CD4-positive, alpha-beta T cell (primary cell): ENCODE measurements at regions not wholly inside any gene's neighbourhood (a gene's known extent, or its start where the extent isn't known, plus 50 kb on each side); places are given as distances from the start of the nearest gene placed in this dataset.
A peak's percentile ranks its signal among the peaks of the same experiment; 100 is the strongest.

ENCODE experiments used
- ATAC-seq: fragments of 200-7000 bp; cut with Tn5 transposase; one replicate; pipeline ENCODE4 v1.10.0; 2022; ENCODE audit warnings: mild to moderate bottlenecking; ENCODE audit not compliant: poor library complexity
- CTCF ChIA-PET: fragments of 350-600 bp; sonication (Branson Sonifier 250); formaldehyde crosslinking; loops from one replicate; lab custom pipeline; 2021; ENCODE audit warnings: antibody characterized with exemption, inconsistent platforms; lab: Charles Lee
- POLR2A ChIA-PET: fragments of 350-600 bp; sonication (Branson Sonifier 250); formaldehyde crosslinking; loops from one replicate; lab custom pipeline; 2021; ENCODE audit warnings: antibody characterized with exemption, inconsistent platforms; lab: Charles Lee
- DNase-seq, 14 experiments: peaks; one replicate each; pipeline ENCODE4 v3.0.0-alpha.2; 2013 to 2020; ENCODE audit warnings: mixed read lengths in 2 of 14
- H3K27ac ChIP-seq, 2 donors: one replicate each; pipeline versions ENCODE4 v1.5.1 to v1.7.0; 2013; ENCODE audit warnings: low read length in 2 of 2, low read depth in 1 of 2, mild to moderate bottlenecking in 1 of 2
- H3K27me3 ChIP-seq, 2 experiments: 1 replicate in 1 of 2; 2 replicates in 1 of 2; pipeline versions ENCODE4 v1.6.1 to v1.7.0; 2013; ENCODE audit warnings: low read length in 2 of 2, control low read depth in 1 of 2, mild to moderate bottlenecking in 1 of 2, moderate library complexity in 1 of 2; ENCODE audit not compliant: insufficient read depth in 2 of 2, control insufficient read depth in 1 of 2
- H3K36me3 ChIP-seq: one replicate; pipeline ENCODE4 v1.6.1; 2013; ENCODE audit warnings: low read length, control low read depth; ENCODE audit not compliant: insufficient read depth
- H3K4me1 ChIP-seq: one replicate; pipeline ENCODE4 v1.6.1; 2013; ENCODE audit warnings: low read length, control low read depth; ENCODE audit not compliant: insufficient read depth
- H3K4me3 ChIP-seq: one replicate; pipeline ENCODE4 v1.5.1; 2013; ENCODE audit warnings: mild to moderate bottlenecking, low read length, moderate library complexity
- H3K9me3 ChIP-seq, 2 experiments: 1 replicate in 1 of 2; 2 replicates in 1 of 2; pipeline versions ENCODE4 v1.6.1 to v1.7.0; 2013; ENCODE audit warnings: low read length in 2 of 2, mild to moderate bottlenecking in 2 of 2, control low read depth in 1 of 2, moderate library complexity in 1 of 2; ENCODE audit not compliant: control insufficient read depth in 1 of 2, insufficient read depth in 1 of 2
- H3K27ac Mint-ChIP-seq: one replicate; pipeline ENCODE4 v1.8.0; 2020; ENCODE audit warnings: mixed read lengths
- H3K27me3 Mint-ChIP-seq: one replicate; pipeline ENCODE4 v1.8.0; 2021; ENCODE audit warnings: mixed read lengths
- H3K36me3 Mint-ChIP-seq: one replicate; pipeline ENCODE4 v1.8.0; 2021; ENCODE audit warnings: low read depth, mixed read lengths
- H3K4me1 Mint-ChIP-seq: one replicate; pipeline ENCODE4 v1.8.0; 2021; ENCODE audit warnings: low read depth, mixed read lengths
- H3K4me3 Mint-ChIP-seq: one replicate; pipeline ENCODE4 v1.8.0; 2020; ENCODE audit warnings: mild to moderate bottlenecking, mixed read lengths
- H3K9me3 Mint-ChIP-seq: one replicate; pipeline ENCODE4 v1.8.0; 2020; ENCODE audit warnings: mixed read lengths
- intact Hi-C, 2 experiments: fragments of 100-400 bp; cut with DNase I in 1 of 2; cut with micrococcal nuclease in 1 of 2; formaldehyde crosslinking; loops; one replicate each; pipeline versions ENCODE4 v1.15.1 to v1.9.0; 2023 to 2025; cut with DNase I, micrococcal nuclease
- TF ChIP-seq, protein P1 (sequence below): fragments of 200-600 bp; IDR thresholded peaks from one replicate; pipeline ENCODE4 v1.8.0; 2022; ENCODE audit warnings: antibody characterized with exemption, mild to moderate bottlenecking

DNA sequence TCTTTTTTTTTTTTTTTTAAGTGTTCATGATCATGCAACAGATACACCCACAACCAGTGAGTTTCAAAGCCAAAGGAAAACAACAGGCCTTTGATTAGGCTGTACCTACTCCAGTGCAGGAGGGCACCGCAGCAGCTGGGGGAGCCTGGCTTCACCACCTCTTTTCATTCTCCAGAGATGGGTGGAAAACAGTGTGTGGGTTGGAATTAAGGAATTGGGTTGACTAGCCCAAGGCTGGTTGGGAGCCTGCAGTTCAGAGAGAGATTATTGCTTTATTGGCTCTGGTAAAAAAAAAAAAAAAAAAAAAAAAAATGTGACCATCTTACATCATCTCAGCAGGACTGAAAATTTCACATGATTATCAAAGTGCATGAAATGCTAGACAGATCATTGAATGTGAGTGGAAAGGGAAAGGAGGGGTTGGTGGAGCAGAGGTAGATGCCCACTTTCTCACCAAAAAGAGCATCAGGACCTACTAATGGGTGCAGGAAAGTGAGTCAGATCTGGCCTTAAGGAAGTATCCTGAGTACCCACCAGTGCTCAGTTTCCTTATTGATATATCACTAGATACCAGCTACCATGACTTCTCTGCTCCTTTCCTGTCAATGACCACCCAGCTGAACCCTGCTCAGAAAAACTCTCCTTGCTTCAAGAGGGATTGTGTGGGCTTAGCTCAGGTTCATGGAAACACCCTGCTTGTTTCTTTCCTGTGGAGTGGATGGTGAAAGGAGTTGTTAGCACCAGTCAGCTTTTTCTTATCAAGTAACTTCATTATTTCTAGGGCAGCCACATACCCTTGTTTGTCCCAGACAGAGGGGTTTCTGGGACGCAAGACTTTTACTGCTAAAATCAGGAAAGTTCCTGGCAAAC lies 54.8 kb upstream of the DYRK2 start:
- no peaks in the 10 kb centered on the region for H3K36me3 Mint-ChIP-seq
- H3K9me3 Mint-ChIP-seq, result peaks cover 3% of the 10 kb centered on the region
- peaks cover 60% of the 10 kb centered on the region for H3K4me1 Mint-ChIP-seq
- no peaks in the 10 kb centered on the region for H3K27me3 Mint-ChIP-seq
- no peaks in the 10 kb centered on the region for H3K36me3 ChIP-seq
- CTCF ChIA-PET, result interaction anchor here (0.7 to 1.2 kb wide), 4 partner anchors 12 to 45 kb away, joined by 3 read pairs; no protein-coding TSS in a partner anchor
- no peaks in the 10 kb centered on the region for H3K9me3 ChIP-seq
- no peak overlapping the region for H3K27ac ChIP-seq
- peak overlapping the region; percentile 60 for H3K27ac Mint-ChIP-seq
- no peak for ATAC-seq
- DNase-seq, result peak in 4 of 14 experiments; percentile 2 to 23 (median 16)
- no peaks in the 10 kb centered on the region for H3K27me3 ChIP-seq
- POLR2A ChIA-PET, result interaction anchor here (0.7 to 5.5 kb wide), 6 partner anchors 14 to 80 kb away, joined by 3 to 65 read pairs (median 12); partner anchors contain the start of gene DYRK2
- TF ChIP-seq, protein P1, sequence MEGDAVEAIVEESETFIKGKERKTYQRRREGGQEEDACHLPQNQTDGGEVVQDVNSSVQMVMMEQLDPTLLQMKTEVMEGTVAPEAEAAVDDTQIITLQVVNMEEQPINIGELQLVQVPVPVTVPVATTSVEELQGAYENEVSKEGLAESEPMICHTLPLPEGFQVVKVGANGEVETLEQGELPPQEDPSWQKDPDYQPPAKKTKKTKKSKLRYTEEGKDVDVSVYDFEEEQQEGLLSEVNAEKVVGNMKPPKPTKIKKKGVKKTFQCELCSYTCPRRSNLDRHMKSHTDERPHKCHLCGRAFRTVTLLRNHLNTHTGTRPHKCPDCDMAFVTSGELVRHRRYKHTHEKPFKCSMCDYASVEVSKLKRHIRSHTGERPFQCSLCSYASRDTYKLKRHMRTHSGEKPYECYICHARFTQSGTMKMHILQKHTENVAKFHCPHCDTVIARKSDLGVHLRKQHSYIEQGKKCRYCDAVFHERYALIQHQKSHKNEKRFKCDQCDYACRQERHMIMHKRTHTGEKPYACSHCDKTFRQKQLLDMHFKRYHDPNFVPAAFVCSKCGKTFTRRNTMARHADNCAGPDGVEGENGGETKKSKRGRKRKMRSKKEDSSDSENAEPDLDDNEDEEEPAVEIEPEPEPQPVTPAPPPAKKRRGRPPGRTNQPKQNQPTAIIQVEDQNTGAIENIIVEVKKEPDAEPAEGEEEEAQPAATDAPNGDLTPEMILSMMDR, result no peak
- H3K4me1 ChIP-seq, result peaks cover 40% of the 10 kb centered on the region
- intact Hi-C loops, result loop anchor here in 1 of 2 experiments (10.0 kb wide), 1 partner anchor 109 kb away; no protein-coding TSS in a partner anchor
- H3K4me3 Mint-ChIP-seq, result no peak overlapping the region
- H3K4me3 ChIP-seq, result no peak overlapping the region

DNA sequence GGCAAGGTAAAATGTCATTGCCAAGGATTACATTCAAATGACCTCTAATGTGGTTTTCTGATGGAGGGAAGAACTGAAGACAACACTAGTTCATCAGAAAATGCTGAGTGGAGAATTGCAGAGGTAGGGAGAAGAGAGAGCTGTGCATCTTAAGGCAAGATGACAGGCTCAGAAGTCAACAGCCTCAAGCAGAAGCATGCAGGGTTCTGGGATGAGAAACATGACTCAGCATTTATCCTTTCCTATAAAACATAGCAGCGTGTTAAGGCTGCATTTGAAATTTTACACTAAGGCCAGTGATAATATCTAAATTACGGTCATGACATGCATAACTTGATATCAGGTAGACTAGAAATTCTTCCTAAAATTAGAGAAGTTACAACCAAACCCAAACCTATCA lies 53.7 kb upstream of the DYRK2 start:
- Histone ChIP-seq H3K9me3 (no peaks in the 10 kb centered on the region), H3K4me1 (peaks cover 32% of the 10 kb centered on the region), H3K4me3 (no peak overlapping the region), H3K36me3 (no peaks in the 10 kb centered on the region), H3K27ac (no peak overlapping the region), H3K27me3 (no peaks in the 10 kb centered on the region)
- no peak for ATAC-seq
- H3K27ac Mint-ChIP-seq, result no peak overlapping the region
- H3K4me1 Mint-ChIP-seq, result peaks cover 60% of the 10 kb centered on the region
- no peak overlapping the region for H3K4me3 Mint-ChIP-seq
- ChIA-PET CTCF (interaction anchor here (1.1 to 1.7 kb wide), 3 partner anchors 11 to 44 kb away, joined by 3 to 10 read pairs (median 3); no protein-coding TSS in a partner anchor), POLR2A (interaction anchor here (3.4 to 5.5 kb wide), 2 partner anchors 15 to 35 kb away, joined by 20 to 65 read pairs; no protein-coding TSS in a partner anchor)
- intact Hi-C loops, result loop anchor here in 1 of 2 experiments (10.0 kb wide), 1 partner anchor 110 kb away; no protein-coding TSS in a partner anchor
- no peaks in the 10 kb centered on the region for H3K27me3 Mint-ChIP-seq
- no peak for DNase-seq
- TF ChIP-seq, protein P1, result no peak
- H3K9me3 Mint-ChIP-seq, result peaks cover 7% of the 10 kb centered on the region
- no peaks in the 10 kb centered on the region for H3K36me3 Mint-ChIP-seq

DNA sequence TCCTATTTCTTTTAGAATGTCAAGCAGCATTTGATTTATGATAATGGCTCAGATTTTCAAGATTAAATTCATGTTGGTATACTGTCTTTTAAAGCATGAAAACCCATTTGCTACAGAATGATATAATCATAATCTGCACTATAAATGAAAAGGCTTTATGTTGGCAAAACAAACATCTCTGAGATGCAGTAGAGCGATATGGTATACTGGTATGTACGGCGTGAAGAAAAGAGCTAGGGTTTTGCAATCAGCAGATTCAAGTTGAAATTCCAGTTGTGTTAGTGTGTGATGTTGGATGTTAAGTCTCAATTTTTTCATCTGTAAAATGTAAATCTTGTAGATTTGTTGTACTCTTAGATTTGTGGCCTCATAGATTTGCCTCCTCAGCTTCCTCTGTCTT lies 53.2 kb upstream of the DYRK2 start:
- ATAC-seq, result no peak
- peaks cover 27% of the 10 kb centered on the region for H3K4me1 ChIP-seq
- H3K27me3 ChIP-seq, result no peaks in the 10 kb centered on the region
- Mint-ChIP-seq H3K4me3 (no peak overlapping the region), H3K4me1 (peaks cover 56% of the 10 kb centered on the region), H3K9me3 (peaks cover 8% of the 10 kb centered on the region), H3K36me3 (no peaks in the 10 kb centered on the region), H3K27me3 (no peaks in the 10 kb centered on the region), H3K27ac (no peak overlapping the region)
- no peak overlapping the region for H3K27ac ChIP-seq
- H3K9me3 ChIP-seq, result no peaks in the 10 kb centered on the region
- no peak for DNase-seq
- ChIA-PET CTCF (interaction anchor here (1.1 to 1.7 kb wide), 2 partner anchors 15 to 36 kb away, joined by 3 to 10 read pairs; no protein-coding TSS in a partner anchor), POLR2A (interaction anchor here (3.4 to 5.5 kb wide), 2 partner anchors 15 to 35 kb away, joined by 20 to 65 read pairs; no protein-coding TSS in a partner anchor)
- H3K4me3 ChIP-seq, result no peak overlapping the region
- intact Hi-C loops, result loop anchor here in 1 of 2 experiments (10.0 kb wide), 1 partner anchor 111 kb away; no protein-coding TSS in a partner anchor
- H3K36me3 ChIP-seq, result no peaks in the 10 kb centered on the region
- TF ChIP-seq, protein P1, result no peak
